Upper lobe of left lung (tissue), 6 donors: ENCODE measurements at regions not wholly inside any gene's neighbourhood (a gene's known extent, or its start where the extent isn't known, plus 50 kb on each side); places are given as distances from the start of the nearest gene placed in this dataset.
A peak's percentile ranks its signal among the peaks of the same experiment; 100 is the strongest.
"Not testable (repeated sequence)": the region's sequence is repeated elsewhere in the genome, so short reads cannot be mapped to it uniquely, and the experiment has no call there.

Experiments used
- ATAC-seq, 2 donors: fragments of 200-7000 bp; cut with Tn5 transposase; one replicate each; pipeline ENCODE4 v1.9.1; 2022; ENCODE audit warnings: mild to moderate bottlenecking in 2 of 2, moderate library complexity in 2 of 2; ENCODE audit not compliant: low FRiP score in 2 of 2
- DNase-seq, 2 donors: peaks; one replicate each; pipeline ENCODE4 v3.0.0-alpha.2; 2019 to 2020
- H3K27ac ChIP-seq, 4 donors: fragments of 200-600 bp; sonication (generic); one replicate each; pipeline ENCODE4 v1.5.1; 2016 to 2019
- H3K27me3 ChIP-seq, 4 donors: fragments of 200-600 bp; sonication (generic); one replicate each; pipeline ENCODE4 v1.5.1; 2017 to 2019
- H3K36me3 ChIP-seq, 4 donors: fragments of 200-600 bp; sonication (generic); one replicate each; pipeline ENCODE4 v1.5.1; 2016 to 2019
- H3K4me1 ChIP-seq, 4 donors: fragments of 200-600 bp; sonication (generic); one replicate each; pipeline ENCODE4 v1.5.1; 2018 to 2019
- H3K4me3 ChIP-seq, 4 donors: fragments of 200-600 bp; sonication (generic); one replicate each; pipeline ENCODE4 v1.5.1; 2017 to 2019; ENCODE audit warnings: mild to moderate bottlenecking in 2 of 4, moderate library complexity in 1 of 4
- H3K9me3 ChIP-seq, 4 donors: fragments of 200-600 bp; sonication (generic); one replicate each; pipeline ENCODE4 v1.5.1; 2018 to 2019
- EP300 ChIP-seq, 4 donors: sonication (generic); formaldehyde crosslinking; IDR thresholded peaks; one replicate each; pipeline ENCODE4 v1.5.1; 2017; ENCODE audit warnings: antibody characterized with exemption in 4 of 4, control low read depth in 2 of 4
- POLR2A ChIP-seq, 4 donors: fragments of 450-650 bp; IDR thresholded peaks; one replicate each; pipeline ENCODE4 v1.5.1; 2016 to 2017; ENCODE audit warnings: antibody characterized with exemption in 4 of 4, mild to moderate bottlenecking in 2 of 4
- POLR2AphosphoS5 ChIP-seq, 2 donors: sonication (generic); formaldehyde crosslinking; IDR thresholded peaks; one replicate each; pipeline ENCODE4 v1.5.1; 2017; ENCODE audit warnings: antibody characterized with exemption in 2 of 2
- WGBS, 2 donors: methylation state at CpG; one replicate each; pipeline ENCODE4 v1.1.5; 2017 to 2018; 5-methylcytosine and 5-hydroxymethylcytosine counted together
- TF ChIP-seq, protein P1 (sequence below), 6 experiments: fragments of 450-650 bp in 4 of 6; fragments of 200-600 bp in 2 of 6; sonication (generic) in 2 of 6; IDR thresholded peaks; one replicate each; pipeline ENCODE4 v1.5.1; 2016 to 2019; ENCODE audit warnings: antibody characterized with exemption in 6 of 6
- donor health status: DM: no; HTN: no; CAD: no; lungs with moderate emphysema.
- donor health status: DM: no; HTN: yes; CAD: no; lungs with severe emphysema.

DNA sequence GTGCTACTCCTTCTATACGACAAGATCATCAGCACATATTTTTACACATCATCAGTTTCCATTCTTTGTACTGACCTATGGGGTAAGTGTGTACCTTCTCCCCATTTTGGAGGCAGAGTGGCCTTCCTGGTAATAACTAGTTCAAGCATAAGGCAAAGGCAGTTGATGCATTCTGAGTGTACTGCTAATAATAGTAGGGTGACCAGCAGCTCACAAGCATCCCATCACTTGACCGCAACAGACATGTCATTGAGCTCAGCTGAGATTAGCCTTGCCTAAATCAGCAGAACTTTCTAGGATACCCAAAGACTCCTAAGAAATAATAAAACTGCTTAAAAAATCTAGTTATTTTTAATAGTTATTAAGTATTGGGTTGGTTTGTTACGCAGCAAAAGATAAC, 329.8 kb upstream of the FRG2C start:
- 85 to 89% methylated on average over 3 of the region's 3 CpGs for WGBS, 2 donors
- Histone ChIP-seq H3K27ac (no peak overlapping the region), H3K36me3 (no peaks in the 10 kb centered on the region), H3K9me3 (no peaks in the 10 kb centered on the region), H3K27me3 (no peaks in the 10 kb centered on the region), H3K4me1 (no peaks in the 10 kb centered on the region), H3K4me3 (no peak overlapping the region)
- TF ChIP-seq EP300 (IDR thresholded peaks at IDR 0.05) (no peak), POLR2A (IDR thresholded peaks at IDR 0.05) (no peak), POLR2AphosphoS5 (IDR thresholded peaks at IDR 0.05) (no peak)
- TF ChIP-seq, protein P1, sequence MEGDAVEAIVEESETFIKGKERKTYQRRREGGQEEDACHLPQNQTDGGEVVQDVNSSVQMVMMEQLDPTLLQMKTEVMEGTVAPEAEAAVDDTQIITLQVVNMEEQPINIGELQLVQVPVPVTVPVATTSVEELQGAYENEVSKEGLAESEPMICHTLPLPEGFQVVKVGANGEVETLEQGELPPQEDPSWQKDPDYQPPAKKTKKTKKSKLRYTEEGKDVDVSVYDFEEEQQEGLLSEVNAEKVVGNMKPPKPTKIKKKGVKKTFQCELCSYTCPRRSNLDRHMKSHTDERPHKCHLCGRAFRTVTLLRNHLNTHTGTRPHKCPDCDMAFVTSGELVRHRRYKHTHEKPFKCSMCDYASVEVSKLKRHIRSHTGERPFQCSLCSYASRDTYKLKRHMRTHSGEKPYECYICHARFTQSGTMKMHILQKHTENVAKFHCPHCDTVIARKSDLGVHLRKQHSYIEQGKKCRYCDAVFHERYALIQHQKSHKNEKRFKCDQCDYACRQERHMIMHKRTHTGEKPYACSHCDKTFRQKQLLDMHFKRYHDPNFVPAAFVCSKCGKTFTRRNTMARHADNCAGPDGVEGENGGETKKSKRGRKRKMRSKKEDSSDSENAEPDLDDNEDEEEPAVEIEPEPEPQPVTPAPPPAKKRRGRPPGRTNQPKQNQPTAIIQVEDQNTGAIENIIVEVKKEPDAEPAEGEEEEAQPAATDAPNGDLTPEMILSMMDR (IDR thresholded peaks at IDR 0.05): no peak
- DNase-seq: no peak
- no peak for ATAC-seq

DNA sequence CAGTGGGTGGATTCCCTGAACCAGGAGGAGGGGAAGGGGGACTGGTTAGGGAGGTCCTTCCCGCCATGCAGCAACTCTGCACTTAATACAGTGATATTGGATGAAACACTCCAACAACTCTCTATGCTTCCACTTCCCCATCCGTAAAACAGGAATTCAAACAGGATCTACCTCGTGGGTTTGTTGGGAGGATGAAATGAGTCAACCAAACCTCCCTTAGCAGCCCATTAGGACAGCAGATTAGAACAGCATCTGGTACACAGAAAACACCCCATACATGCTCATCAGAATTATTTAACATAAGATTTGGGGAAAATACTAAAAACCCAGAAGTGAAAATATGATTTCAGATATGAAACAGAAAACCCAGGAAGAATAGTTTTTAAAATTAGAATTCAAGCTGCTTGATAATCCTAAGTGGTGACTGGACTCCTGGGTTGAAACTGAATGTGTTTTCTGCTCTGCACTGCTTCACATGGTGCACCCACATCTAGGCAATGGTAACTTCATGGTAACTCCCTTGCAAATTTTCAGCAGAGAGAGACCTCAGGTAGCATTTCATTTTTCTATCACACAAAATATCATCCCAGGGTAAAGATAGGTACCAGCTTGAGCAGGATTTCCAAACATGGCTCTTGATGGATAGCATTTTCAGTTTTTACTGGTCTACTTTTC, 326.8 kb upstream of the FRG2C start:
- no peak for ATAC-seq
- Histone ChIP-seq H3K27ac (no peak overlapping the region), H3K4me1 (no peaks in the 10 kb centered on the region), H3K36me3 (no peaks in the 10 kb centered on the region), H3K27me3 (no peaks in the 10 kb centered on the region), H3K9me3 (no peaks in the 10 kb centered on the region), H3K4me3 (no peak overlapping the region)
- DNase-seq: no peak
- no peak for TF ChIP-seq EP300 (IDR thresholded peaks at IDR 0.05)
- TF ChIP-seq POLR2AphosphoS5 (IDR thresholded peaks at IDR 0.05): no peak
- no peak for TF ChIP-seq POLR2A (IDR thresholded peaks at IDR 0.05)
- TF ChIP-seq, protein P1 (IDR thresholded peaks at IDR 0.05): no peak
- 66 to 70% methylated on average over 3 of the region's 3 CpGs for WGBS, 2 donors

DNA sequence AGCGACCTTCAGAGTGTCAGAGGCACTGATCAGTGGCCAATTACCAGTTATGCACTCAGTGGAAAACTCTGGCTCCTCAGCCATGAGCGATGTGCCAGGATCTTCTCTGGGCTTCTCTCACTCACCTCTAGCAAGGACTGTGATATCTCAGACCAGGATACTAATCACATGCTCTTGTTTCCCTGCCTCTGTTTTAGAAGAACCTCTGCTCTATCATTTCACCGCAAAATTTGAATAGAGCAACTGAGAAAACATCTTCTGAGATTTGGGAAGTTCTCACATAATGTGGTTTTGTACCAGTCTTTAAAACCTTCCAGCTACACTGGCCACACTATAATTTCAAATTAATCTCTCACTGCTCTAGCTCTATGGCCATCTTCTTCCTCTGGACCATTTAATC, 325.8 kb upstream of the FRG2C start:
- TF ChIP-seq POLR2AphosphoS5 (IDR thresholded peaks at IDR 0.05) (no peak), POLR2A (IDR thresholded peaks at IDR 0.05) (no peak), EP300 (IDR thresholded peaks at IDR 0.05) (no peak)
- TF ChIP-seq, protein P1 (IDR thresholded peaks at IDR 0.05): no peak
- ATAC-seq (no peak), DNase-seq (no peak)
- Histone ChIP-seq H3K27me3 (no peaks in the 10 kb centered on the region), H3K27ac (no peak overlapping the region), H3K9me3 (no peaks in the 10 kb centered on the region), H3K4me1 (no peaks in the 10 kb centered on the region), H3K4me3 (no peak overlapping the region), H3K36me3 (no peaks in the 10 kb centered on the region)
- WGBS, 2 donors: 87 to 92% methylated on average over 2 to 3 of the region's 3 CpGs

DNA sequence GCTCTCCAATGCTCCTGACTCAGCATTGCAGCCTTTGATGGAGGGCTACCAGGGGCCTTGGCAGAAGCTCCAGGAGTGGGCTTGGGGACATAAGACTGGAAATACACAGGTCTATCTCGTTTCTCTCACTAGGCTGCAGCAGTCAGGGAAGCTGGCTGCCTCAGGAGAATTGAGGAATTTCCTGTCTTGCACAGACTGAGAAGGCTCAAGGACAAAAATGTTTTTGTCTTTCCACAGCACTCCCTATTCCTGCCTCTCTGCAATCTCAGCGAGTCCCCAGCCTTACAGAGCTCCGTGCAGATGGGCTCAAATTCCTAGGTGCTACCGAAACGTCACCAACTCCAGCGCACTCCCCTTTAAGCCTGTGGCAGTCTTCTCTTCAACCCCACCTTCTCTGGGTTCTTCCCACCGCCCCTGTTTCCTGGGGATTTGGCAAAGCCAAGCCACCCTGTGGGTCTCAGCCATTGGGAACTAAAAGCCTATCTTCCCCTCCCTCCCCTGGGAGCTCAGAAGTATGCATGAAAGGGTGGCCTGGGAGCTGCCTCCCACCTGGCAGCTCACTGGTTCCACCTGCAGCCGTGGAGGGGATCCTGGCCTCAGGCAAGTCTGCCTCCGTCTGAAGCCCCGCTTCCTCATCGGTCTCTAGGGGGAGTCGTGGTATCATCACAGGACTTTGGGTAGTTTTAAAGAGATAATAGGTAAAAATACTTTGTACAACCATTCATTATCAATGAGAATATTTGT, 322.6 kb upstream of the FRG2C start:
- TF ChIP-seq POLR2AphosphoS5 (IDR thresholded peaks at IDR 0.05) (no peak), POLR2A (IDR thresholded peaks at IDR 0.05) (no peak), EP300 (IDR thresholded peaks at IDR 0.05) (no peak)
- Histone ChIP-seq H3K4me1 (no peaks in the 10 kb centered on the region), H3K9me3 (no peaks in the 10 kb centered on the region), H3K27ac (no peak overlapping the region), H3K36me3 (no peaks in the 10 kb centered on the region), H3K4me3 (no peak overlapping the region), H3K27me3 (no peaks in the 10 kb centered on the region)
- WGBS, 2 donors: 57 to 64% methylated on average over 12 of the region's 12 CpGs
- ATAC-seq: no peak
- no peak for DNase-seq

DNA sequence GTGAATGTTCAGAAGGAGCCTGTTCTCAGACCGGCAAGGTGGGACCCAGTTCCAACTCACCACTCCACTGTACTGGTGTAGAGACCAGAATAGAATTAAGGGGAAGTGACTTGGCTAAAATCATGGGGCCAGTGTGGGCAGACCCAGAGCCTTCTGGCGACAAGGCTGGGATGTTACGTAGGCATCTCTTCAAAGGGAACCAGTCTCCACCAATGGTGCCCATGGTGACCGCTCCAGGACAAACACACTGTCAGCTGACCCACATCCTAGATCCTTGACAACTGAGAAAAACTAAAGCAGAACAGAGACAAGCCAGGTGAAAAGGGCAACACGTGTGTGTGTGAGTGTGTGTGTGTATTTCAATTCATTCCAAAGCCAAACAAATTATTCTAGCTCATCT, 321.7 kb upstream of the FRG2C start:
- peak in 1 of 2 donors; percentile 77 for ATAC-seq
- Histone ChIP-seq H3K27me3 (no peaks in the 10 kb centered on the region), H3K27ac (no peak overlapping the region)

DNA sequence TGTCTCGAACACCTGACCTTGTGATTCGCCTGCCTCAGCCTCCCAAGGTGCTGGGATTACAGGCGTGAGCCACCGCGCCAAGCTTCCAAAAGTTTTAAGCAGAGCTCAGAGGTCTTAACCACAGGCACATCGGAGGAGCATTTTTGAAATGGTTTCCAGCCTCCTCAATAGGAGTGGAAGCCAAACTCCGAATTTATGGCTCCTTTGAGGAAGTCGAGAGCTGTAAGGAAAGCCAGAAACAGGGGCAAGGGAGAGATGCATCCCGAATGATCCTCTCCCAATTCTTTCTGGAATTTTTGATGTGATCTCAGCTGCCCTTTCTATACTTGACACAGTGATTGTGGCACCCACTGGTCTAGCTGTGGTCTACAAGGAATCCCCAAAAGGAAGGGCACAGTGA, 313.6 kb upstream of the FRG2C start:
- H3K27ac ChIP-seq: not testable (repeated sequence)

More for the DNA sequence above, 321.7 kb upstream of the FRG2C start:
- 66 to 77% methylated on average over 3 to 5 of the region's 5 CpGs for WGBS, 2 donors
- DNase-seq: peak in 1 of 2 donors; percentile 27
- Histone ChIP-seq H3K9me3 (no peaks in the 10 kb centered on the region), H3K4me3 (no peak overlapping the region), H3K4me1 (no peaks in the 10 kb centered on the region), H3K36me3 (no peaks in the 10 kb centered on the region)
- TF ChIP-seq POLR2A (IDR thresholded peaks at IDR 0.05) (no peak), EP300 (IDR thresholded peaks at IDR 0.05) (no peak), POLR2AphosphoS5 (IDR thresholded peaks at IDR 0.05) (no peak)
- TF ChIP-seq, protein P1 (IDR thresholded peaks at IDR 0.05): no peak

DNA sequence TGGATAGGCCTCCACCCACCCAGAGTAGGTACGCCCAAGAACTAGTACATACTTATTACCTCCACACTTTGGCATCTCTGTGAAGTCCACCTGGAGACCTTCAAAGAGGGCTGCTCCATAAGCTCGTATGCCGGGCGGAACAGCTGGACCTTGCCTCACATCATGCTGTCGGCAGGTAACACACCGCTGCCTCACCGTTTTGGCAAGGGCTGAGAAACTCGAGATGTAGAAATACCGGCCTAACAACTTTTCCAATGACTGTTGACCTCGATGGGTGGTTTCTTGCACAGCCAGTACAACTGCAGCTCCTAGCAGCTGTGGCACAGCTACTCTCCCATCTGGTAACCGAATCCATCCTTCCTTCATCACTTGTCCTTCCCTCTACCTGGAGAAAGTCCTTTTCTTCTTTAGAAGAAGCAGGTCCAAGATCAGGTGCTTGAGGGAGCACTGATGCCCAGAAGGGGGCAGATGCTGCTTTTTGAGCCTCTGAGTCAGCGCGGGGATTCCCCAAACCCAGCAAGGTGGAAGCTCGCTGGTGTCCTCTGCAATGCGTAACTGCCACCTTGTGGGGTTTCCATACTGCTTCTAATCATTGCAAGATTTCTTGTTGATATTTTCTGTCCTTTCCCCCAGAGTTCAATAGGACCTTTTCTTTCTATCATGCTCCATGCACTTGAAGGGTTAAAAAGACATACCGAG, 301.9 kb upstream of the FRG2C start:
- not testable (repeated sequence) for ATAC-seq, H3K36me3 ChIP-seq

More for the DNA sequence above, 313.6 kb upstream of the FRG2C start:
- not testable (repeated sequence) for H3K4me1 ChIP-seq, H3K4me3 ChIP-seq, H3K36me3 ChIP-seq, ATAC-seq, DNase-seq, H3K9me3 ChIP-seq, H3K27me3 ChIP-seq
- 88 to 92% methylated on average over 9 of the region's 9 CpGs for WGBS, 2 donors

More for the DNA sequence above, 301.9 kb upstream of the FRG2C start:
- not testable (repeated sequence) for H3K27me3 ChIP-seq, H3K4me3 ChIP-seq, H3K9me3 ChIP-seq, H3K27ac ChIP-seq, H3K4me1 ChIP-seq
- WGBS, 2 donors: 50 to 54% methylated on average over 14 of the region's 16 CpGs
- DNase-seq: peak in 1 of 2 donors; percentile 69
